ENCODE measurements at regions not wholly inside any gene's neighbourhood (a gene's known extent, or its start where the extent isn't known, plus 50 kb on each side); places are given as distances from the start of the nearest gene placed in this dataset.

DNA sequence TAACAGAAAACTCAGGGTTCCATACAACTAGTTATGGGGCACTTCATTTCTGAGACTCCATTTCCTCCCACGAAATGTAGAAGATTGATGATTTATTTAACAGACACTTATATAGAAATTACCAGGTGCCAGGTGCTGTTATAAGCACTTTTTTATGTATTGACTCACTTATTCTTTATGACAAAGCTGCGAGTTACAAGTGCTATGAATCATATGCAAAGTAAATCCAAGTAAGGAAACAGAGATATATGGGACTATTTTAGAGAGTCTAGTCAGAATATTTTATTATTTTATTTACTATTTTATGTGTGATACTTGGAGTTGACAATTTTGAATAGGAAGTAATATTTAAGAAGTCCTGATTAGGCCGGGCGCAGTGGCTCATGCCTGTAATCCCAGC, 822.8 kb upstream of the C9orf72 start:
- DNase-seq: no peak
- ATAC-seq (replicated peaks): no peak
- H3K4me1 Mint-ChIP-seq: no peaks in the 10 kb centered on the region
- no peak overlapping the region for H3K27ac Mint-ChIP-seq
- no peak overlapping the region for H3K4me3 Mint-ChIP-seq
- no peaks in the 10 kb centered on the region for H3K36me3 Mint-ChIP-seq
- peaks cover 3 to 8% of the 10 kb centered on the region in 2 donors for H3K9me3 Mint-ChIP-seq
- H3K27me3 Mint-ChIP-seq: no peaks in the 10 kb centered on the region

DNA sequence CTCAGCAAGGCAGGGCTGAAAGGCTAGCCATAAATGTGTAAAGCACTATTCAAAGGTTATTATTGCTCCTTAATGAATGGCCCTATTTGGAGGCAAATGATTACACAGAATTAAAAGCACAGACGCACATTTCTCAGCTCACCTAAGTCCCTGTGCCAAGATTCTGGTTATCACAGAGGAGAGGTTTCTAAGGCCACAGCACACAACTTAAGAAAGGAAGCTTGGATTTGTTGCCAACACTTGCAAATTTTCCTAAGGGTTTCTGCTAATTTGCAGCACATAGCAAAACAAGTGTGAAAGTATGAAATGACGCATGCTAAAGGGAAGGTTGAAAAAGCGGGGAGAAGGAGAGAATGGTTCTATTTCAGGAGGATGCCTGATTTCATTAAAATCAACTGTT, 834.1 kb upstream of the C9orf72 start:
- no peaks in the 10 kb centered on the region for H3K27me3 Mint-ChIP-seq
- H3K9me3 Mint-ChIP-seq: peaks cover 0 to 3% of the 10 kb centered on the region in 2 donors
- no peaks in the 10 kb centered on the region for H3K36me3 Mint-ChIP-seq
- no peak overlapping the region for H3K4me3 Mint-ChIP-seq
- ATAC-seq (replicated peaks) (no peak), DNase-seq (no peak)
- H3K4me1 Mint-ChIP-seq: no peaks in the 10 kb centered on the region
- H3K27ac Mint-ChIP-seq: no peak overlapping the region

DNA sequence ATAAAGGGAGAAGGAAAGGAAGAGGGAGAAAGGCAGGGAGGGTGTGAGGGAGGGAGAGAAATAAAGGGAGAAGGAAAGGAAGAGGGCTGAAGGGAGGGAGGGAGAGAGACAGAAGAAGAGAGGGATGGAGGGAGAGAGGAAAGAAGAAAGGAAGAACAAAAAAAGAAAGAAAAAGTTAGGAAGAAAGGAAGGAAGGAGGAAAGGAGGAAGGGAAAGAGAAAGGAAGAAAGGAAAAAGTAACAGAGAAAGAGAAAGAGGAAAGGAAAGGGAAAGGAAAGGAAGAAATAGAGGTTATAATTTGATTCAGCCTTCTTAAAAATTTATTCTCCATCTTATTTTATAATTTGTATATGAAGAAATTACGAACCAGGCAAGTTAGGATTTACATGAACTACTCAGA, 836.6 kb upstream of the C9orf72 start:
- H3K4me3 Mint-ChIP-seq: no peak overlapping the region
- no peaks in the 10 kb centered on the region for H3K9me3 Mint-ChIP-seq
- H3K27me3 Mint-ChIP-seq: no peaks in the 10 kb centered on the region
- H3K27ac Mint-ChIP-seq: no peak overlapping the region
- ATAC-seq (replicated peaks) (no peak), DNase-seq (no peak)
- H3K36me3 Mint-ChIP-seq: no peaks in the 10 kb centered on the region
- no peaks in the 10 kb centered on the region for H3K4me1 Mint-ChIP-seq

DNA sequence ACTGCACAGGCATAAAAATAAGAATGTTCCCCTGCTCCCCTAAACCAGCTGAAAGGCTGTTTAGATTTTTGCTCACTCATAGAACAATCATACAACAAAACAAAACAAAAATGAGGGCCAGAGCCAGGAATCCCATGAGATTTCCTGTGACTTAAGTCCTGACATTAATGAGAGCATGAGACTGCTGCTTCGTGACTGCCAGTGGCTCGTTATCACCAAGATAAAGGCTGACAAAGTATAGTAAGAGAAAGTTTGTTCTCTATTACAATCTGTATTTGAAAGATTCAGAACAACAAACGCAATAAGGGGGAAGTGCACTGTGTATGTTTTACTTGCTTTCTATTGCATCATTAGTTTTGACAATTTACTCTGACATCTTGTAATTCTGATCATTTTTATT, 837.1 kb upstream of the C9orf72 start:
- H3K36me3 Mint-ChIP-seq: no peaks in the 10 kb centered on the region
- no peak overlapping the region for H3K27ac Mint-ChIP-seq
- ATAC-seq (replicated peaks) (no peak), DNase-seq (no peak)
- H3K4me1 Mint-ChIP-seq: no peaks in the 10 kb centered on the region
- H3K27me3 Mint-ChIP-seq: no peaks in the 10 kb centered on the region
- H3K4me3 Mint-ChIP-seq: no peak overlapping the region
- no peaks in the 10 kb centered on the region for H3K9me3 Mint-ChIP-seq

DNA sequence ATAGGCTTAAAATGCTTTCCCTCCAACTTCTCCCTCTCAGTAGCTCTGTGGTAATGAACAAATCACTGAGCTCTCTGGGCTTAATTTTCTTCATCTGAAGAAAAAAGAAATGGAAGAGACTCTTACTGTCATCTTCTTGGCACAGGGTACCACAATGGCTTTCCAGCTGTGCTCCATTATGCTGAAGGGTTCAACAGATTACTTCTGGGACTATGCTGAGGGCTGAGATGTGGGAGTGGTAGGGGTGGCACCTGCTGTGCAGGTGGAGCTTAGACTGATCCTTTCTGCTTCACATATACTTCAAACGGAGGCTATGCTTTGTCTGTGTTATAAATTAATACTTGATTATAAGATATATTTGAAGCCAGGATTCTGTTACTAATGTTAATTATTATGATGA, 840.2 kb upstream of the C9orf72 start:
- H3K27ac Mint-ChIP-seq: no peak overlapping the region
- ATAC-seq (replicated peaks) (no peak), DNase-seq (no peak)
- no peaks in the 10 kb centered on the region for H3K27me3 Mint-ChIP-seq
- H3K4me3 Mint-ChIP-seq: no peak overlapping the region
- H3K4me1 Mint-ChIP-seq: no peaks in the 10 kb centered on the region
- H3K9me3 Mint-ChIP-seq: no peaks in the 10 kb centered on the region
- no peaks in the 10 kb centered on the region for H3K36me3 Mint-ChIP-seq

DNA sequence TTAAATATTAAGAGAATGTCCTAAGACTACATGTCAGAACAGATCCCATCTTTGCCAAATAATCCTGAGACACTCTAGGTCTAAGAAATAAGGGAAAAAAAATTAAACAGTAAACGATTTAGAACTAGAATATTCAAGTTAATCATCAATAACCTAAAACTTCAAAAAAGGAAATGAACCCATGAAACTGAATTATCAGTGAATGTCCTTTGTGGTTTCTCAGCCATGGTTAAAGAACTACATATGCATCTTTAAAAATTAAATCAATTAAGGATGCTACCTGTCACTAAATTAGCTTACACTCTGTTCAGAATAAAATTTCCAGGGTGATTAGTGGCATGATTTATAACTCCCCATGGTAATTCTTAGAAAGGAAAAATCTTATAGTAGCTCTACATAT, 850.0 kb upstream of the C9orf72 start:
- Mint-ChIP-seq H3K27me3 (no peaks in the 10 kb centered on the region), H3K27ac (no peak overlapping the region), H3K4me3 (no peak overlapping the region), H3K4me1 (no peaks in the 10 kb centered on the region), H3K36me3 (no peaks in the 10 kb centered on the region), H3K9me3 (peaks cover 0 to 3% of the 10 kb centered on the region in 2 donors)
- ATAC-seq (replicated peaks) (no peak), DNase-seq (no peak)

DNA sequence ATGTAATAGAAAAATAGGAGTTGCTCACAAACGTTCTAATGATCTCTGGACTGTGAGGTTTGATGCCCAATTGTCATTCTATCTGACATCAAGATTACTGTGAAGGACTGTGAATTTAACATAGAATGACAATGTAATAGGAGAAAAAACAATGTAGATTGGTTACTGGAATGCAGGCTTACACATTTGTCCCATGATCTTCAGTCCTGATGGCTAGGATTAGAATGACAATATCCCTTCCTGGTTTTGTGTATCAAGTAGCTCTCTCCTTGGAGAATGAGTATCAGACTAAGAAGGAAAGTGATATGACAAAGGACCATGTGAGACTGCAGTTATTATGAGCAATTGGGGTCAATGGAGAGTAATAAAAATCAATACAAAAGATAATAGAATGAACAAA, 862.2 kb upstream of the C9orf72 start:
- Mint-ChIP-seq H3K27me3 (no peaks in the 10 kb centered on the region), H3K4me3 (no peak overlapping the region), H3K9me3 (peaks cover 0 to 7% of the 10 kb centered on the region in 2 donors), H3K27ac (no peak overlapping the region), H3K36me3 (no peaks in the 10 kb centered on the region), H3K4me1 (no peaks in the 10 kb centered on the region)
- ATAC-seq (replicated peaks) (no peak), DNase-seq (no peak)

DNA sequence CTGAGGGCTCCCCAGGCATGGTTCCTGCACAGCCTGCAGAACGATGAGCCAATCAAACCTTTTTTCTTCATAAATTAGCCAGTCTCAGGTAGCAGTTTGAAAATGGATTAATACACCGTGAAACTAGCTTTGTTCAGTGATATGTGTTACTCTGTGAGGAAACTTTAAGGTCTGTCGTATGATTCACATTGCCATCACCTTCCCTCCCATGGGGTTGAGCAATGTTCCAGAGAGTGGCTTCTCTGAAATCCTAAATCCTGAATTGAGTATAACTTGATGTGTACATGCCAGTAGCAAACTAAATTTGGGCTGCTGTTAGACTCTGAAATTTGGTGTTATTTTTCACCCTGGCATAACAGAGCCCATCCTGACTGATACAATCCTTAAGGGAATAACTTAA, 866.4 kb upstream of the C9orf72 start:
- Mint-ChIP-seq H3K27ac (no peak overlapping the region), H3K4me3 (no peak overlapping the region), H3K9me3 (peaks cover 0 to 13% of the 10 kb centered on the region in 2 donors), H3K27me3 (no peaks in the 10 kb centered on the region), H3K36me3 (no peaks in the 10 kb centered on the region), H3K4me1 (no peaks in the 10 kb centered on the region)
- no peak for DNase-seq
- no peak for ATAC-seq (replicated peaks)

DNA sequence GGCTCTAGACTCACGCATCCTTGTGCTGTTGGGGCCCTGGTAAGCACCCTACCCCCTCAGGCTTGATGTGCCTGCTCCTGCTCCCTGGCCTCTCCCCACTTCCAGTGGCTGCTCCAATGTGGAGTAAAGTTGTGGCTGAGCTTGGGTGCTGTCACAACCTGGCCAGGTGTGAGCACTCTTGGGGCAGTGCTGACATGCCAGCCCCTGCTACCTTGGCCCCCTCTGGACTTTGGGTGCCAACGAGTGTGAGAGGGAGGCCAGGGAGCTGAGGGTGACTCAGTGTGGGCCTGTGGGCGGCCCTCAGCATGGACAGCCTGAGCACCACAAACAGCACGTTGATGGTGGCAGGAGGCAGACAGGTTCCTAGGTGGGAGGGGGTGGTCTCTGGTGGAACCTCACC, 870.2 kb upstream of the C9orf72 start:
- H3K36me3 Mint-ChIP-seq: no peaks in the 10 kb centered on the region

DNA sequence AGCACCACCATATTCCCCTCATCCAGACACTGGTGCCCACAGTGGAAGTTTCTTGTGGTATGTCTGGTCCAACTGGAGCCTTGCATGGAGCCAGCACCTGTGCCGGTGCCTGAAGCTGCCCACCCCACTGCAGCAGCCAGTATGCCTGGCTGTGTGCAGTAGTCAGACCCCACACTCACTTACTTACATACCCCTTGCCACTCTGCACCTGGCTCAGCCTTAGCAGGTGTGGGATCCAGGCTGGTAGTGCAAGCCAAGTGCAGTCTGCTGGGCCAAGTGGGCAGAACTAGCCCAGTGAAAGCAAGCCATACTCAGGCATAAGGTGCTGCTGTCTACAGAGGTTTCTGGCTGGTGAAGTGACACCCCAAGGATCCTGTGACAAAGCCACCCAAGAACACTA, 871.4 kb upstream of the C9orf72 start:
- Mint-ChIP-seq H3K4me1 (no peaks in the 10 kb centered on the region), H3K36me3 (no peaks in the 10 kb centered on the region), H3K4me3 (no peak overlapping the region), H3K9me3 (peaks cover 0 to 9% of the 10 kb centered on the region in 2 donors), H3K27ac (no peak overlapping the region), H3K27me3 (no peaks in the 10 kb centered on the region)
- DNase-seq (no peak), ATAC-seq (replicated peaks) (no peak)

More for the DNA sequence above, 870.2 kb upstream of the C9orf72 start:
- Mint-ChIP-seq H3K27me3 (no peaks in the 10 kb centered on the region), H3K9me3 (peaks cover 0 to 10% of the 10 kb centered on the region in 2 donors), H3K4me3 (no peak overlapping the region), H3K27ac (no peak overlapping the region), H3K4me1 (no peaks in the 10 kb centered on the region)
- DNase-seq: no peak
- ATAC-seq (replicated peaks): no peak

DNA sequence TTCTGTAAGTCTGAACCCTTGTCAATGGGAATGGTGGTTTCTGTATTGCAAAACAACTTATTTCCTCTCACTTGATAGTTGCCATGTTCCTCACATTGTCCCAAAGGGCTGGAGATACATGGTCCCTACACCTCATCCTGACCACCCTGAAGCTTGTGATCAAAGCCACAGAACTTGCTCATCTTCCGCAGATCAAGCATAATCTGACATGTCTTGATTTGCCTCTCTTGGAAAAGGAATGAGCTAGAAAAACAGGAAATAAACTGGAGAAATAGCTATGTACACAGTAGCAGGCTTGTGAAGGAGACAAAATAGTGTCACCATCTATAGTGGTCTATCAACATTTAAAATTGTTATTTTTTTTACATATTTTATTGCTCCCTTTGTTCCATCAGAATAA, 871.9 kb upstream of the C9orf72 start:
- Mint-ChIP-seq H3K27me3 (no peaks in the 10 kb centered on the region), H3K36me3 (no peaks in the 10 kb centered on the region), H3K27ac (no peak overlapping the region), H3K9me3 (peaks cover 0 to 9% of the 10 kb centered on the region in 2 donors), H3K4me1 (no peaks in the 10 kb centered on the region), H3K4me3 (no peak overlapping the region)
- DNase-seq: no peak
- no peak for ATAC-seq (replicated peaks)

DNA sequence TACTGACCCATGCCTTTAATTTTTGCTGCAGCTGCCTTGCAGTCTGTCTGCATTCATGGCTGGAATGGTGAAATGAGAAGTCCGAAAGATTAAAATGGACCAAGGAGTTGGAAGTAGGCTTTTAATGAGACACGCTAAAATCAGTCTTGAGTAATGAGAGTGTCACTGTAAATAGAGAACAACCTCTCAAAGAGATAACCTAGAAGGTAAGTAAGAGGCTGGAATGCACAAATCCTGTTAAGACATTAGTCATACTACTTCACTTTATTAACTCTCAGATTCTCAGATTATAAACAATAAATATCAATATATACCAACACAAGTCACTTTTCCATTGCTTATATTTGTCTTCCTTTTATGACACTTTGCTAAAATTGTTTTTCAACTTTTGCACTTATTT, 880.6 kb upstream of the C9orf72 start:
- H3K9me3 Mint-ChIP-seq: no peaks in the 10 kb centered on the region
- H3K4me3 Mint-ChIP-seq: no peak overlapping the region
- H3K27me3 Mint-ChIP-seq: no peaks in the 10 kb centered on the region
- H3K27ac Mint-ChIP-seq: no peak overlapping the region
- no peaks in the 10 kb centered on the region for H3K4me1 Mint-ChIP-seq
- ATAC-seq (replicated peaks) (no peak), DNase-seq (no peak)
- no peaks in the 10 kb centered on the region for H3K36me3 Mint-ChIP-seq

DNA sequence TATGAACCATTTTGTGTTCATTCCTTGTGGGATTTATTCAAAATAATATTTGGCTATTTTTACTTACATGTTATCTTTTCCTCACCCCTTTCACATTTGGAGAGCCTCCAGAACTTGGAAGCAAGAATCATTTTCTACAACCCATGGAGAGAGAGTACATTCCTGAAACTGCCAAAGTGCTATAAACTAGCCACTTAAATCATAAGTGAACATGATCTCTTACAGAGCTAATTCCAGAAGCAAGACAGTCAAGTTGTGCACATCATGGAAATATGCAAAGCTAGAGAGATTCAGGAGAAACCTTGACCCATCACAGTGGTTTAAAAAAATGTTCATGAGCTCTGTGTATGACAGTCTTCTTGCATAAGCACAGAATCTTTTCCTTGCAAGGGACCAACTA, 883.6 kb upstream of the C9orf72 start:
- H3K36me3 Mint-ChIP-seq: no peaks in the 10 kb centered on the region
- H3K4me3 Mint-ChIP-seq: no peak overlapping the region
- ATAC-seq (replicated peaks): no peak
- H3K27me3 Mint-ChIP-seq: no peaks in the 10 kb centered on the region
- H3K4me1 Mint-ChIP-seq: no peaks in the 10 kb centered on the region
- no peaks in the 10 kb centered on the region for H3K9me3 Mint-ChIP-seq
- DNase-seq: no peak
- H3K27ac Mint-ChIP-seq: no peak overlapping the region

DNA sequence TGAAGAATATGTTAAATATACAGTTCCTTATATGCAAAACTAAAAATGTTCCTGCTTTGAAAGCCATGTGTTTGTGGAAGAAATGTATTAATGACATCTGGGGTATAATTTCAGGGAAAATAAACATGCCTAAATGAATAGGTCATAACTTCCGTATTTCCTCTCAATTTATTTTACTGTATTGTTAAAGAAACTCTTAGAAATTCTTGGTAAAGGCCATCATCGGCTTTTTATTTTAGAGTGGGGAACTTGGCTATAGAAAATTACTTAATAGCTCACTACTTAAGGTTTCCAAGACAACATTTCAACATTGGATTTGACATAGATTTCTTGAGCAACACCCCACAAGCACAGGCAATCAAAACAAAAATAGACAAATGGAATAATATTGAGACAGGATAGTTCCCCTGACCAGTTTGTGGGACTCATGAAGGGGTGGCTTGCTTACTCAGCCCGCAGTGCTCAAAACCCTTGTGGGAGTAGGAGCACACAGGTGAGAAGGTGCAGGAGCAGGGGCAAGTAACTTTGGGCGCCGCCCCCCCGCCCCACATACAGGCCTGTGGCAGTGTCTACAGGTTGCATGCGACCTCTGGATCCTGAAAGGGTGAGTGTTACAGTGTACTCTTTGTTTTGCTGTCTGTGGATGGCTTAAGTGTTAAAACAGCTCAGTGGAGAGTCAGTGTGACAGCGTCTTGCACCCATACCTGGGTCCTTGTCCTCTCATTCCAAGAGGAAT, 891.4 kb upstream of the C9orf72 start:
- no peak overlapping the region for H3K4me3 Mint-ChIP-seq
- no peaks in the 10 kb centered on the region for H3K36me3 Mint-ChIP-seq
- H3K27me3 Mint-ChIP-seq: no peaks in the 10 kb centered on the region
- ATAC-seq (replicated peaks) (no peak), DNase-seq (no peak)
- no peak overlapping the region for H3K27ac Mint-ChIP-seq
- H3K4me1 Mint-ChIP-seq: no peaks in the 10 kb centered on the region
- H3K9me3 Mint-ChIP-seq: peaks cover 7 to 10% of the 10 kb centered on the region in 2 donors

DNA sequence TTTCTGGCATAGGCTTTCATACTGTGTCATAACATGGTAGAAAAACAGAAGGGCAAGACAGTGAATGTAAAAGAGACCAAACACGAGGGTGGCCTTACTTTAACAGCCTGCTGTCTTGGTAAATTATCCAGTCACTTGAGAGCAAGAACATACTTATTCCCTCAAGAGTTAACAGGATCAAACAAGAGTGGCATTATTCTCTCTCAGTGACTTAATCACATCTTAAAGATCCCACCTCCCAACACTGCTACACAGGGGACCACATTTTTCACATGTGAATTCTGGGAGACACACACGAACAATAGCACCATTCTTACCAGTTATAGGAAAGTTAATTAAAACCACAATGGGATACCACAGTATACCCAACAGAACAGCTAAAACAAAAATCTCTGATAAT, 898.0 kb upstream of the C9orf72 start:
- H3K36me3 Mint-ChIP-seq: no peaks in the 10 kb centered on the region
- peaks cover 7% of the 10 kb centered on the region in 2 donors for H3K9me3 Mint-ChIP-seq
- DNase-seq (no peak), ATAC-seq (replicated peaks) (no peak)
- H3K4me3 Mint-ChIP-seq: no peak overlapping the region
- no peaks in the 10 kb centered on the region for H3K27me3 Mint-ChIP-seq
- H3K27ac Mint-ChIP-seq: no peak overlapping the region
- no peaks in the 10 kb centered on the region for H3K4me1 Mint-ChIP-seq

DNA sequence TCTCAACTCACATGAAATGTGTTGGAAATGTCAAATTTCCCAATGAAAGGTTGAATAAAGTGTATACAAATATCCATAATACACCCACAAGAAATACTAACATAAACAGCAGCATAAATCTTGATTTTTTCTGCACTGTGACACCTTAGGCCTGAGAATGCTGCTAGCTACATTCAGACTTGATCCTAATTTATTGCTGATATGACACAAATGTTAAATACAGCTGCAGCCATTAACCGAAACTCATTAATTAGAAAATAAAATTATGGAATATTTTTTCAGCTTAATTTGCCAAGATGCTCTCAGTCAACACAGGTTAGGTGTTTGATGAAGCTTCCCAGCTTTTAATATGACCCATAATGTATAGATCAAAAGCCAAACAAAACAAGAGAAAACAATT, 914.3 kb upstream of the C9orf72 start:
- Mint-ChIP-seq H3K9me3 (peaks cover 0 to 2% of the 10 kb centered on the region in 2 donors), H3K27ac (no peak overlapping the region), H3K27me3 (no peaks in the 10 kb centered on the region), H3K4me3 (no peak overlapping the region), H3K4me1 (no peaks in the 10 kb centered on the region), H3K36me3 (no peaks in the 10 kb centered on the region)
- DNase-seq (no peak), ATAC-seq (replicated peaks) (no peak)
